Lower lobe of right lung (tissue), 2 donors: ENCODE measurements at regions not wholly inside any gene's neighbourhood (a gene's known extent, or its start where the extent isn't known, plus 50 kb on each side); places are given as distances from the start of the nearest gene placed in this dataset.

Experiments
- ATAC-seq, 2 donors: fragments of 200-7000 bp; cut with Tn5 transposase; one replicate each; pipeline ENCODE4 v1.9.1; 2020 to 2022; ENCODE audit warnings: mild to moderate bottlenecking in 2 of 2, moderate library complexity in 2 of 2
- DNase-seq: peaks from one replicate; pipeline ENCODE4 v3.0.0-alpha.2; 2020
- H3K27ac ChIP-seq: fragments of 200-600 bp; one replicate; pipeline ENCODE4 v1.8.0; 2022
- H3K27me3 ChIP-seq: fragments of 200-600 bp; one replicate; pipeline ENCODE4 v1.8.0; 2022; ENCODE audit warnings: low read depth
- H3K36me3 ChIP-seq: fragments of 200-600 bp; one replicate; pipeline ENCODE4 v1.8.0; 2022; ENCODE audit warnings: mild to moderate bottlenecking
- H3K4me1 ChIP-seq: fragments of 200-600 bp; one replicate; pipeline ENCODE4 v1.8.0; 2022
- H3K4me3 ChIP-seq: fragments of 200-600 bp; one replicate; pipeline ENCODE4 v1.8.0; 2022; ENCODE audit warnings: mild to moderate bottlenecking
- H3K9me3 ChIP-seq: fragments of 200-600 bp; one replicate; pipeline ENCODE4 v1.8.0; 2022
- CTCF ChIP-seq: fragments of 200-600 bp; IDR thresholded peaks from one replicate; pipeline ENCODE4 v1.8.0; 2022; ENCODE audit warnings: antibody characterized with exemption, mild to moderate bottlenecking
- intact Hi-C: fragments of 100-400 bp; cut with DNase I; formaldehyde crosslinking; loops from one replicate; pipeline ENCODE4 v1.11.0; 2022
- donor health status: DM: no; HTN: yes; CAD: no; lungs with severe emphysema.

- no peak for ATAC-seq
- no peak overlapping the region for H3K4me3 ChIP-seq
- H3K36me3 ChIP-seq, result no peaks in the 10 kb centered on the region
- no peaks in the 10 kb centered on the region for H3K4me1 ChIP-seq
- no peak overlapping the region for H3K27ac ChIP-seq
- no peaks in the 10 kb centered on the region for H3K27me3 ChIP-seq
- no peak for DNase-seq
- no peak for TF ChIP-seq CTCF
- peaks cover under 1% of the 10 kb centered on the region for H3K9me3 ChIP-seq
- intact Hi-C loops, result no loop called here
Observed at GRCh38 chr3:1938975-1939374, 159.7 kb upstream of the CNTN4 start.

- Histone ChIP-seq H3K4me1 (no peaks in the 10 kb centered on the region), H3K9me3 (no peaks in the 10 kb centered on the region), H3K27me3 (no peaks in the 10 kb centered on the region), H3K36me3 (no peaks in the 10 kb centered on the region), H3K4me3 (no peak overlapping the region), H3K27ac (no peak overlapping the region)
- ATAC-seq, result no peak
- no peak for DNase-seq
- no peak for TF ChIP-seq CTCF
- intact Hi-C loops, result no loop called here
Observed at GRCh38 chr3:1942781-1943180, 155.9 kb upstream of the CNTN4 start.

- intact Hi-C loops, result no loop called here
Observed at GRCh38 chr3:1943395-1944118, 155.1 kb upstream of the CNTN4 start.

DNA sequence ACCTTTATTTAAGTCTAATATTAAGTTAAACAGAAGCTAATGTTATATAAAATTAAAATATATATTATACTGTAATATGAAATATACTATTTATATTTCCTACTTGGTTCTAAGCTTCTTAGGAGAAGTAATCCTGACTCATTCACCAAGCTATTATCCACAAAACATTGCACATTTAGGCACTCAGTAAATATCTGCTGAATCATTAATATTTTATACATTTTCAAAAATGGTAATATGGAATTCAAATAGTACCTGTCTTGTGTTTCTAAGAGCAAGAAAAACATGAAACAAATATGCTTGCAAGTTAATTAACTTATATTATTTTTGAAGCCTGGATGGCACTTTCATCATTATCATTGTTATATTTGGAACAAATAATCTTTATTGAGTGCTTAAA is 153.0 kb upstream of the CNTN4 start:
- intact Hi-C loops, result no loop called here
- H3K27ac ChIP-seq, result no peak overlapping the region
- no peak for DNase-seq
- H3K36me3 ChIP-seq, result no peaks in the 10 kb centered on the region
- H3K4me1 ChIP-seq, result no peaks in the 10 kb centered on the region
- H3K4me3 ChIP-seq, result no peak overlapping the region
- H3K27me3 ChIP-seq, result no peaks in the 10 kb centered on the region
- no peaks in the 10 kb centered on the region for H3K9me3 ChIP-seq
- no peak for ATAC-seq
- no peak for TF ChIP-seq CTCF

More at GRCh38 chr3:1943395-1944118, 155.1 kb upstream of the CNTN4 start:
- DNase-seq, result no peak
- H3K4me3 ChIP-seq, result no peak overlapping the region
- no peaks in the 10 kb centered on the region for H3K4me1 ChIP-seq
- H3K36me3 ChIP-seq, result no peaks in the 10 kb centered on the region
- no peak overlapping the region for H3K27ac ChIP-seq
- H3K27me3 ChIP-seq, result no peaks in the 10 kb centered on the region
- H3K9me3 ChIP-seq, result no peaks in the 10 kb centered on the region
- TF ChIP-seq CTCF, result no peak
- no peak for ATAC-seq

DNA sequence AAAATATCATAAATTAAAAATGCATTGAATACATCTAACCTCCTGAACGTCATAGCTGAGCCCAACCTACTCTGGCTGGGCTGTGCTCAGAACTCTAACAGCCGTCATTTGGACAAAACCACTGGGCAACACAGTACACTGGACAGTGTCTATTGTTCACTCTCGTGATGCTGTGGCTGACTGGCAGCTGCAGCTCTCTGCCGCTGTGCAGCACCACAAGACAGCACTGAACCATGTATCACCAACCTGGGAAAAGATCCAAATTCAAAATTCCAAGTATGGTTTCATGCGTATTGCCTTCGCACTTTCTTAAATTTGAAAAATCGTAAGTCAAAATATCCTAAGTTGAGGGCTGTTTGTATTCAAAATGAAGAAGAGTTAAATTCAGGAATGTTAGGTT is 145.1 kb upstream of the CNTN4 start:
- intact Hi-C loops, result no loop called here
- no peak for TF ChIP-seq CTCF
- Histone ChIP-seq H3K27me3 (no peaks in the 10 kb centered on the region), H3K36me3 (no peaks in the 10 kb centered on the region), H3K4me3 (no peak overlapping the region), H3K4me1 (no peaks in the 10 kb centered on the region), H3K9me3 (no peaks in the 10 kb centered on the region), H3K27ac (no peak overlapping the region)
- ATAC-seq (no peak), DNase-seq (no peak)
